Fibroblast of skin of back (primary cell): ENCODE measurements at regions not wholly inside any gene's neighbourhood (a gene's known extent, or its start where the extent isn't known, plus 50 kb on each side); places are given as distances from the start of the nearest gene placed in this dataset.

Experiments
- DNase-seq: peaks from one replicate; pipeline ENCODE4 v3.0.0-alpha.2; 2013

GRCh38 chr3:110767156-110767555 is 304.5 kb upstream of the NECTIN3 start:
- no peak for DNase-seq

- DNase-seq: no peak
These were observed 303.8 kb upstream of the NECTIN3 start for GRCh38 chr3:110767838-110768237.

DNA sequence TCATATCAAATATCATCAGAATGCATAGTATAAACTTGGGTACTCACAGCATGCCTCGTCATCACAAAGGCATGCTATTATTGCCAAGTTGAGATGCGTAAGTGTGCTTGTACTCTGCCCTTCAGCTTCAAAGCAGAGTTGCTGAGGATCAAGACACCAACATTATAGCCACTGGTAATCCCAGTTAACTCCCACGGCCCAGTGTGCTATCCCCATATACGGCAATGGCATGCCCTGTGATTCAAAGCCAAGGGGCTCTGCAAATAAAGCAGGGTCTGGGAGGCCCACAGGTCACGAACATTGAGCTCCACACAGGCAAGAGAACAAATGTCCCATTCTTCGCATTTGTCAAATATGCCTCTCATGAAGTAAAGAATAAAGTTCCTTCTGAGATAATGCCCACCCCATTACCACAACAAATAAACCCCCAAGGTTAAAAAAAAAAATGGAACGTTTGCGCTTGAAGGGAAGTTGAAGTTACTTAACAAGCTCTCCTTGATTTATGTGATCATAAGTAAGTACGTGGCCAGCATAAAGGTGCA is 298.1 kb upstream of the NECTIN3 start:
- peak; percentile 89 for DNase-seq

DNA sequence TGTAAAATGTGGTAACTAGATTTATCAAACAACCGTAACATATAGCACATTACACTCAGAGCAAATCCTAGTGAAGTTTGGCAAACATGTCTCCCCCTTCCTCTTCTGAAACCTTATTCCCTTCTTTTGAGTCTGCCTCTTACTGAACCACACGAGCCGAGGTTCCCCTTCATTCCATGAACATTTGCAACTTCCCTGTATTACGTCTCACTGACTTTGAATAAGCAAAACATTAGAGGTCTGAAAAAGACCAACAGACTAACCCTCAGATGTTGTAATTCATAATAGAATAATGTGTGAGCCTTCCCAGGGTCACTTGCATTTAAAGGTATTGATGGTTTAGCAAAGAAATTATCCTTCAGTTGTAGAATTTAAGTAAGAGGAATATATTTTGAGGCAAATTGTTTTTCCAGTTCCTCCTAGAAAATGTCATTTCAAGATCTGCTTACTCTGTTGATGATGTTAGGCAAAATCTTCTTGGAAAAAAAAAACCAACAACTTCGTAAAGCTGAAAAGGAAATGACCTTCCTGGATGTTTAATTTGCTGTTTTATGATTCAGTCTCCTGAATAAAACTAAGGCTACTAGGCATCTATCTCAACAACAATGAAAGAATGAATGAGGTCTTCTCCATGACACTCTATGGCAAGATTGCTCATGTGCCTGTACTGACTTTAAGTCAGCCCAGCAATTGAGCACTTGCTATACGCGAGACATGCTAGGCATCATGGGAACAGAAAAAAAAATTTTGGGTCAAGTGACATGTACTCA is 296.9 kb upstream of the NECTIN3 start:
- DNase-seq: peak; percentile 57

GRCh38 chr3:110779581-110779980 is 292.0 kb upstream of the NECTIN3 start:
- DNase-seq: no peak

GRCh38 chr3:110783541-110783940 is 288.1 kb upstream of the NECTIN3 start:
- no peak for DNase-seq

DNA sequence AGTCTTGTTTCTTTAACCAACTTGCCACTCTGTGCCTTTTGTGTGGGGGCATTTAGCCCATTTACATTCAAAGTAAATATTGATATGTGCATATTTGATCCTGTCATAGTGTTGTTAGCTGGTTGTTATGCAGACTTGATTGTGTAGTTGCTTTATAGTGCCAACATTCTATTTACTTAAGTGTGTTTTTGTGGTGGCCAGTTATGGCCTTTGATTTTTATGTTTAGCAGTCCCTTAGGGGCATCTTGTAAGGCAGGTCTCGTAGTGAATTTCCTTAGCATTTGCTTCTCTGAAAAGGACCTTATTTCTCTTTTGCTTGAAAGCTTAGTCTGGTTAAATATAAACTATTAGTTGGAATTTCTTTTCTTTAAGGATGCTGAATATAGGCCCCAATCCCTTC is 282.8 kb upstream of the NECTIN3 start:
- no peak for DNase-seq

- peak; percentile 89 for DNase-seq
These were observed 282.3 kb upstream of the NECTIN3 start for GRCh38 chr3:110789315-110789714.

GRCh38 chr3:110790631-110791030 is 281.0 kb upstream of the NECTIN3 start:
- DNase-seq: no peak

- peak; percentile 20 for DNase-seq
These were observed 279.5 kb upstream of the NECTIN3 start for GRCh38 chr3:110791995-110792686.

- peak; percentile 50 for DNase-seq
These were observed 278.0 kb upstream of the NECTIN3 start for GRCh38 chr3:110793611-110794010.

DNA sequence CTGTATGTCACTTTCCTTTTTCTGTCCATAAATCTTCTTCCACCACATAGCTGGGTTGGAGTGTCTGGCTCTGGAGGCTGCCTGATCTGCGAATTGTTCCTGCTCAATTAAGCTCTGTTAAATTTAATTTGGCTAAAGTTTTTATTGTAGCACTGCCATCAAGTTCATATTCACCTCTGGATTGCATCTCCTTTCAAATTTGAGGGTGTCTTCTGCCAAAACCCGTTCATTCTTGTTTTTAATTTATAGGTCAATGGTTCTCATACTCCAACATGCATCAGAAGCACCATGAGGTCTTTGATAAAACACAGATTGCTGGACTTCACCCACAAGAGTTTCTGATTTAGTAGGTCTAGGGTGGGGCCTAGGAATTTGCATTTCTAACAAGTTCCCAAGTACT is 276.5 kb upstream of the NECTIN3 start:
- DNase-seq: no peak

DNA sequence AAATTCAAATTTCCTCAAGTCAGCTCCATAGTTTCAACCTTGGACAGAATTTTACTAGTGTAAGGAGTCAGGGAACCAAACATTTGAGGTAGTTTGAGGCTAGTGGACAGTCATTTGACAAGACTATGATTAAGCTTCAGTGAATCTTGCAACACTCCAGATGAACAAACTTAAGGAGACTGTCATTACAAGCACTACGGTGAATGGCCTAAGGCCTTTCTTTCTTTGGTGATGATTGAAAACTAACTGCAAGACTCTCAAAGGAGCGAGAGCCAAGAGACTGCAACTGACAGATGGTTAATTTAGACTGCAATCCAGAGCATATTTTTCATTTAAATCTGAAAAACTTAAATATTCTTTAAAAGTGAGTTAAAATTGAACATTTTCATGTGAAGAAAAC is 272.3 kb upstream of the NECTIN3 start:
- DNase-seq: no peak

DNA sequence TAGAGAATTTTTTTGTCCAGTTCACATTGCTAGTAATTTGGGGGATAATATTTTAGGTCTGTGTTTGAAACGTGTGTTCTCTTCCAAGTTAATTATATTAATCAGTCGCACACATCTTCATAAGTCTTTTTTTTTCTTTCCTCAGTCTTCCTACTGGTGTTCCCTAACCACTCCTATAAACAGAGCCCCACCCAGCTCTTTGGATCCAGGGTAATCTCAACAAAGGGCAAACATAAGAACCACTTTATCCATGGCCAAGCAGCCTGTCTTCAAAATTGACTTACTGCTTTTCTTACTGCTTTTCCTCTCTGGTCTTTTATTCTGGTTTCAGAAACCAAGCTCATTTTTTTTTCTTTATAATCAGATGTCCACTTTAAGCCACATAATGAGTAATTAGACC is 266.8 kb upstream of the NECTIN3 start:
- no peak for DNase-seq

DNA sequence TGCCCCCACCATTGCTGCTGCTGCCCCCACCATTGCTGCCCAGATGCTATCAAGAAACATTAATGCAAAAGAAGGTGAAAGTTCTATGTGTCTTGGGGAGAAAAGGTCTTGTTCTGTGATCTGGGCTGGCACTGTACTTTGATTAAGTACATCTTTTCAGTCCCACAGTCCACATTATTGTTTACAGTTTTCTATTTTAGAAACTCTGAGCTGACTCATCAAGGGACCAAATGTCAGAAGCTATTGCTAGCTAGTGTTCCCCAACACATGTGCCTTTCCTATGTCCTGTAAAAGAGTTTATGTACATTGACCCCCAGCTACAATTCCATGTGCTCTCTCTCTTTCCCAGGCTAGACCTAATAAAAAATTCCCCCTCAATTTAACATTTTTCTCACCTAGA is 264.7 kb upstream of the NECTIN3 start:
- peak; percentile 22 for DNase-seq

GRCh38 chr3:110808630-110809029 is 263.0 kb upstream of the NECTIN3 start:
- no peak for DNase-seq

DNA sequence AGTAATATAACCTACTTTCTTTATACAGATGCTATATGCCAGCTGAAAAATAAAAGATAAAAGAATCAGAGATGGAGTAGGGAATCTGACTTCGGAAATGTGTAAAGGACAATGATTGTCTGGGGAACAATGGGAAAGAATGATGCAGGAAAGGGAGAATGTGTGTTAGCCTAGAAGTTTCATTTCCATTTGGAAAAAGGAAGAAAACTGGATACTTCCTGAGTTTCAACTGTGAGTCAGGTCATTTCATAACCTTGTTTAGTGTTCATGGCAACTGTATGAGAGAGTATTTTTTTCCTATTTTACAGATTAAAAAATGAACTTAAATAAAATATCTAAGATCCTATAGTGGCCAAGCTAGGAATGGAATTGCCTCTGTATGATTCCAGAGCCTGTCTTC is 261.3 kb upstream of the NECTIN3 start:
- DNase-seq: no peak

DNA sequence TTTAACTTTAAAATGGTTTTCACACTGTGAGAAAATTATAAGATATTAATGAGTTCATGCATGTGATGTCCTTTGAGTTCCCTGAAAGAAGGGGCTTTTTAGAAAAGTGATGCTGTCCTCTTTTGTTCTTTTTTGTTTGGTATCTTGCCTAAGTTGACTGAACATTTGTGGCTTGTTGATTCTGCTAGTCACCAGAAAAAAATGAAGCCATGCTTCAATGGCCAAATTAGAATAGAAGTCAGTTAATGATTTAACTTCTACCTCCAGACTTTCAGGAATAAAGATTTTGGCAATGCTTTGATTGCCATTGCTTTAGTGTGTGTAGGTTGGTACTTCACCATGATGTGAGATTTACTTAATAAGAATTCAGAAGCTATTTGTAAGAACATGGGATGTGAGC is 260.6 kb upstream of the NECTIN3 start:
- peak; percentile 33 for DNase-seq

DNA sequence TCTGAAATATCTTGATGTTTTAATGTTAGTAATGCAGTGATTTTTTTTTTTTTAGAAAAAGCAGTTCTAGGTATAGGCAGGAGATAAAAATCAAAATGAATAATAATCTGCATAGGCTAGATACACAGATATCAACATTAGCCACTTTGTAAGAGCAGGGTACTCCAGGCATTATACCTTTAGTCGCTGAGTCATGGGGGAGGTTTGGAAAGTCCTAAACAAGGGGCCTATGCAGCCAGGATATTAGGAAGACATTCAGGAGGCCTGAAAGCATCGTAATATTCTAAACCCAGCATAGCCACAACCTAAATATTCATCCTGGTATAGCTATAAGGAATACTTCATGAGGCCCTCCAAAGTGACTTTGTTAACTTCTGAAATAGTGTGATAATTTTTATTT is 258.1 kb upstream of the NECTIN3 start:
- DNase-seq: no peak

DNA sequence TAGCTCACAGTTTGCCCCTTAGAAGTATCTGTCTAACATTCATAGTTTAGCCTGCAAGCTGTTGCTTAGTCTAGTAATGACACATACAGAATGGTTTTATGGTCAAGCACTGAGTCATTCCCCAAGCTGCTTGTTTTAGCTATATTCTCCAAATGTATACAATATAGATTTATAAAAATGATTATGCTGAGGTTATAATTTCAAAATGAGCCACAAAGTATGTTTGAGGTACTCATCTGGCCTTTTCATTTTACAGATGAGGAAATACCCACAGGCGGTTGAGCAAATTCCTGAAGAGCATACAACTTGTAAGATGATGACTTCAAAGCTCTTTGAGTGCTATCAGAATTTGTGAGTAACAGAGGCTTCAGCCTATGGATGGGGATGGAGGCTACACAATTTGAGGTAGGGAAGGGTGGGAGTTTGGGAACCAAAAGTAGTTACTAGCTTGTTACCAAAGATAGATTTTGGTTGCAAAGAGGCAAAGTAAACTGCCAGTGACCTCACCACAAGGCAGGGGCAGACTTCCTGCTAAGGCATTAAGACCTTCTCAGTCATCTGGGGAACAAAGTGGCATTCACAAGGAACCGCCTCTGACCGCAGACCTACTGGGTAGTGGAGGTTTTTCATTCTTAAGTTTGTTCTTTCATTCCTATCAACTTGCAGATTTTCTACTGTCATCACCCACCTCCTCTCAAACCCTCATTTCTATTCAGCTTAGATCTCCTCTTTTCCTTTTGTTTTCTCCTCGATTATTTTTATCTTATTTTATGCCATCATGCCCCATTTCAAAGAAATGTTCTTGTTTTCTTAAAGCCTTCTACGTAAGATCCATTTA is 257.2 kb upstream of the NECTIN3 start:
- DNase-seq: peak; percentile 88

- peak; percentile 88 for DNase-seq
These were observed 256.5 kb upstream of the NECTIN3 start for GRCh38 chr3:110815008-110815583.

- no peak for DNase-seq
These were observed 255.6 kb upstream of the NECTIN3 start for GRCh38 chr3:110816008-110816407.

DNA sequence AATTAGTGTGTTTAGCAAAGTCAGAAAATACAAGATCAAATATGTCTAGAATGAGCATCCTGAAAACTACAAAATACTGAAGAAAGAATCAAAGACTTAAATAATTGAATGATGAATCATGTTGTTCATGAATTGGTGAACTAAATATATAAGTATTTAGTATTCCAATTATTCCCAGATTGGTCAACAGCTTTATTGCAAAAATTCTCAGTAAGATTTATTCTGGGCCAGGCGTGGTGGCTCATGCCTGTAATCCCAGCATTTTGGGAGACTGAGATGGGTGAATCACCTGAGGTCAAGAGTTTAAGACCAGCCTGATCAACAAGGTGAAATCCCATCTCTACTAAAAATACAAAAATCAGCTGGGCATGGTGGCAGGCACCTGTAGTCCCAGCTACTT is 250.0 kb upstream of the NECTIN3 start:
- peak; percentile 20 for DNase-seq
